GM12878 (cell line): ENCODE measurements at regions not wholly inside any gene's neighbourhood (a gene's known extent, or its start where the extent isn't known, plus 50 kb on each side); places are given as distances from the start of the nearest gene placed in this dataset.

Experiments
- CTCF ChIP-seq, 3 experiments: IDR thresholded peaks in 2 of 3; conservative IDR thresholded peaks in 1 of 3; 2 replicates each; pipeline ENCODE4 v1.5.1; 2011; ENCODE audit warnings: low read depth in 3 of 3, low read length in 3 of 3, mild to moderate bottlenecking in 3 of 3, control low read depth in 2 of 3, moderate library complexity in 2 of 3, inconsistent platforms in 1 of 3, mixed read lengths in 1 of 3; ENCODE audit not compliant: control insufficient read depth in 2 of 3, insufficient read depth in 1 of 3; ENCODE audit errors: extremely low read depth in 1 of 3
- EP300 ChIP-seq, 2 experiments: fragments of 150-350 bp in 1 of 2; IDR thresholded peaks; 2 replicates each; pipeline ENCODE4 v1.6.1; 2011 to 2012; ENCODE audit warnings: low read depth in 2 of 2, low read length in 2 of 2, borderline replicate concordance in 1 of 2, improper control_type of control experiment in 1 of 2, inconsistent platforms in 1 of 2; ENCODE audit not compliant: control insufficient read depth in 1 of 2
- HDAC2 ChIP-seq: fragments of 200-600 bp; sonication (generic); IDR thresholded peaks from 2 replicates; pipeline ENCODE4 v1.6.1; 2017
- MYC ChIP-seq: IDR thresholded peaks from 2 replicates; pipeline ENCODE4 v1.6.1; 2011; ENCODE audit warnings: mild to moderate bottlenecking, low read length, moderate library complexity, inconsistent platforms; ENCODE audit not compliant: insufficient read depth, insufficient replicate concordance, insufficient read length, severe bottlenecking
- POU2F2 ChIP-seq: IDR thresholded peaks from 3 replicates; pipeline ENCODE4 v1.6.1; 2011; ENCODE audit warnings: low read depth, mild to moderate bottlenecking, low read length, borderline replicate concordance
- REST ChIP-seq: IDR thresholded peaks from 2 replicates; pipeline ENCODE4 v1.6.1; 2012; ENCODE audit warnings: mild to moderate bottlenecking, low read depth, low read length
- RUNX3 ChIP-seq: IDR thresholded peaks from 2 replicates; pipeline ENCODE4 v1.6.1; 2012; ENCODE audit warnings: low read length, inconsistent platforms
- SIX5 ChIP-seq: IDR thresholded peaks from 2 replicates; pipeline ENCODE4 v1.6.1; 2011; ENCODE audit warnings: mild to moderate bottlenecking, low read depth, low read length, moderate library complexity; ENCODE audit not compliant: severe bottlenecking

GRCh38 chr16:48447940-48448536 is 62.8 kb upstream of the SIAH1 start:
- no peak for TF ChIP-seq CTCF (IDR thresholded peaks at IDR 0.05 in 2 of 3, conservative IDR thresholded peaks at IDR 0.05 in 1 of 3; ENCODE audit: control insufficient read depth in 2 of 3, extremely low read depth in 1 of 3, insufficient read depth in 1 of 3, low read depth in 3 of 3, low read length in 3 of 3)
- no peak for TF ChIP-seq HDAC2
- no peak for TF ChIP-seq MYC
- TF ChIP-seq EP300 (IDR thresholded peaks at IDR 0.05; ENCODE audit: borderline replicate concordance in 1 of 2, control insufficient read depth in 1 of 2, low read depth in 2 of 2, low read length in 2 of 2): no peak
- no peak for TF ChIP-seq RUNX3
- TF ChIP-seq POU2F2: no peak
- no peak for TF ChIP-seq SIX5
- no peak for TF ChIP-seq REST
